OCI-LY7 (cell line): ENCODE measurements at regions not wholly inside any gene's neighbourhood (a gene's known extent, or its start where the extent isn't known, plus 50 kb on each side); places are given as distances from the start of the nearest gene placed in this dataset.

Source experiments
- BruUV-seq: library from RNA; stranded (reverse); fragments of 400-500 nt; replicated peaks from 2 replicates; lab custom pipeline; 2021; lab: Mats Ljungman, UMichigan
- CTCF ChIA-PET: fragments of 300-600 bp; sonication (Branson Sonifier 250); formaldehyde crosslinking; loops from one replicate; lab custom pipeline; 2022; ENCODE audit warnings: antibody characterized with exemption; ENCODE audit not compliant: unreplicated experiment; lab: Charles Lee
- POLR2A ChIA-PET: fragments of 300-600 bp; sonication (Branson Sonifier 250); formaldehyde crosslinking; loops from one replicate; lab custom pipeline; 2022; ENCODE audit warnings: antibody characterized with exemption; lab: Charles Lee
- DNase-seq: peaks from one replicate; pipeline ENCODE4 v3.0.0-alpha.2; 2015; ENCODE audit warnings: low spot score
- H2AFZ ChIP-seq: fragments of 200-600 bp; sonication (generic), shearing (Covaris generic); 2 replicates; pipeline ENCODE4 v1.6.1; 2014; ENCODE audit warnings: mild to moderate bottlenecking, antibody characterized with exemption, low read length, moderate library complexity
- H3K27ac ChIP-seq: fragments of 200-600 bp; sonication (generic); 2 replicates; pipeline ENCODE4 v1.5.1; 2014; ENCODE audit warnings: mixed run types, low read depth, mild to moderate bottlenecking, moderate library complexity, low read length, inconsistent platforms; ENCODE audit not compliant: poor library complexity, severe bottlenecking
- H3K36me3 ChIP-seq: fragments of 200-600 bp; sonication (generic); 2 replicates; pipeline ENCODE4 v1.6.1; 2014; ENCODE audit warnings: mild to moderate bottlenecking, antibody characterized with exemption, low read length, moderate library complexity, mixed read lengths; ENCODE audit not compliant: insufficient read depth
- H3K4me1 ChIP-seq: fragments of 200-600 bp; sonication (generic); 2 replicates; pipeline ENCODE4 v1.5.1; 2014; ENCODE audit warnings: mild to moderate bottlenecking, low read length; ENCODE audit not compliant: insufficient read depth, poor library complexity, severe bottlenecking
- H3K4me2 ChIP-seq: fragments of 200-600 bp; sonication (generic); 2 replicates; pipeline ENCODE4 v1.6.1; 2014; ENCODE audit warnings: mild to moderate bottlenecking, low read length
- H3K4me3 ChIP-seq: fragments of 200-600 bp; sonication (generic); 2 replicates; pipeline ENCODE4 v1.5.1; 2014; ENCODE audit warnings: mild to moderate bottlenecking, low read depth, low read length; ENCODE audit not compliant: poor library complexity, severe bottlenecking
- H3K79me2 ChIP-seq: fragments of 200-600 bp; sonication (generic); 2 replicates; pipeline ENCODE4 v1.6.1; 2016; ENCODE audit warnings: low read depth, mild to moderate bottlenecking, low read length, moderate library complexity, mixed read lengths; ENCODE audit not compliant: insufficient read depth
- H3K9me2 ChIP-seq: fragments of 200-600 bp; sonication (generic); 2 replicates; pipeline ENCODE4 v1.6.1; 2016; ENCODE audit warnings: mild to moderate bottlenecking, low read length, mixed read lengths; ENCODE audit not compliant: insufficient read depth
- H3K9me3 ChIP-seq: fragments of 200-600 bp; sonication (generic); 2 replicates; pipeline ENCODE4 v1.6.1; 2014; ENCODE audit warnings: mild to moderate bottlenecking, mixed run types, low read length, mixed read lengths
- H4K20me1 ChIP-seq: fragments of 200-600 bp; sonication (generic); 2 replicates; pipeline ENCODE4 v1.6.1; 2014; ENCODE audit warnings: mild to moderate bottlenecking, antibody characterized with exemption, low read length, moderate library complexity, mixed read lengths; ENCODE audit not compliant: insufficient read depth
- CTCF ChIP-seq: fragments of 200-600 bp; sonication (generic); conservative IDR thresholded peaks from 2 replicates; pipeline ENCODE4 v1.5.1; 2014; ENCODE audit warnings: mild to moderate bottlenecking, antibody characterized with exemption, low read length, moderate library complexity, mixed read lengths
- EZH2phosphoT487 ChIP-seq: fragments of 200-600 bp; sonication (generic); IDR thresholded peaks from 2 replicates; pipeline ENCODE4 v1.6.1; 2018; ENCODE audit warnings: low read depth, borderline replicate concordance, mild to moderate bottlenecking, mixed run types, antibody characterized with exemption, low read length, moderate library complexity, mixed read lengths
- intact Hi-C: fragments of 100-400 bp; cut with micrococcal nuclease; formaldehyde crosslinking; loops from one replicate; pipeline ENCODE4 v1.10.0; 2022; ENCODE audit not compliant: unreplicated experiment

GRCh38 chr17:56700919-56701420, 107.5 kb downstream of the NOG start:
- Histone ChIP-seq H4K20me1 (no peaks in the 10 kb centered on the region), H3K4me1 (no peaks in the 10 kb centered on the region), H3K4me3 (no peak overlapping the region), H3K27ac (no peak overlapping the region), H3K79me2 (no peaks in the 10 kb centered on the region), H3K4me2 (no peak overlapping the region), H3K9me3 (no peaks in the 10 kb centered on the region), H2AFZ (no peak overlapping the region), H3K36me3 (no peaks in the 10 kb centered on the region), H3K9me2 (no peaks in the 10 kb centered on the region)
- TF ChIP-seq CTCF, result no peak
- TF ChIP-seq EZH2phosphoT487, result no peak
- DNase-seq, result no peak
- intact Hi-C loops, result no loop called here
- ChIA-PET POLR2A (no interaction called here), CTCF (no interaction called here)
- no TSS peak for BruUV-seq

GRCh38 chr17:56707312-56708219, 114.1 kb downstream of the NOG start:
- H3K4me1 ChIP-seq, result no peaks in the 10 kb centered on the region
- H2AFZ ChIP-seq, result no peak overlapping the region
- no peaks in the 10 kb centered on the region for H3K36me3 ChIP-seq
- no peaks in the 10 kb centered on the region for H3K9me3 ChIP-seq
- H3K27ac ChIP-seq, result no peak overlapping the region
- TF ChIP-seq CTCF (no peak), EZH2phosphoT487 (no peak)
- POLR2A ChIA-PET, result interaction anchor here (0.6 kb wide), 1 partner anchor 320 kb away, joined by 3 read pairs; no protein-coding TSS in a partner anchor
- CTCF ChIA-PET, result interaction anchor here (0.6 kb wide), 1 partner anchor 94 kb away, joined by 5 read pairs; no protein-coding TSS in a partner anchor
- no peak overlapping the region for H3K4me2 ChIP-seq
- DNase-seq, result no peak
- H3K4me3 ChIP-seq, result no peak overlapping the region
- H3K79me2 ChIP-seq, result no peaks in the 10 kb centered on the region
- H4K20me1 ChIP-seq, result no peaks in the 10 kb centered on the region
- BruUV-seq, result no TSS peak
- intact Hi-C loops, result no loop called here
- H3K9me2 ChIP-seq, result no peaks in the 10 kb centered on the region

GRCh38 chr17:56708220-56708558, 114.7 kb downstream of the NOG start:
- no peaks in the 10 kb centered on the region for H3K36me3 ChIP-seq
- H3K9me2 ChIP-seq, result no peaks in the 10 kb centered on the region
- ChIA-PET POLR2A (no interaction called here), CTCF (no interaction called here)
- H2AFZ ChIP-seq, result no peak overlapping the region
- H3K4me3 ChIP-seq, result no peak overlapping the region
- H4K20me1 ChIP-seq, result no peaks in the 10 kb centered on the region
- no peak overlapping the region for H3K27ac ChIP-seq
- H3K79me2 ChIP-seq, result no peaks in the 10 kb centered on the region
- H3K9me3 ChIP-seq, result no peaks in the 10 kb centered on the region
- DNase-seq, result no peak
- BruUV-seq, result no TSS peak
- H3K4me1 ChIP-seq, result no peaks in the 10 kb centered on the region
- intact Hi-C loops, result no loop called here
- no peak overlapping the region for H3K4me2 ChIP-seq
- TF ChIP-seq EZH2phosphoT487, result no peak
- no peak for TF ChIP-seq CTCF
